VCaP (cell line): ENCODE measurements at regions not wholly inside any gene's neighbourhood (a gene's known extent, or its start where the extent isn't known, plus 50 kb on each side); places are given as distances from the start of the nearest gene placed in this dataset.

ENCODE experiments used
- H3K27ac ChIP-seq: fragments of 450-650 bp; 2 replicates; pipeline ENCODE4 v1.5.1; 2017
- TF ChIP-seq, protein P1 (sequence below): fragments of 450-650 bp; conservative IDR thresholded peaks from 2 replicates; pipeline ENCODE4 v1.5.1; 2017; ENCODE audit warnings: mild to moderate bottlenecking, moderate library complexity

DNA sequence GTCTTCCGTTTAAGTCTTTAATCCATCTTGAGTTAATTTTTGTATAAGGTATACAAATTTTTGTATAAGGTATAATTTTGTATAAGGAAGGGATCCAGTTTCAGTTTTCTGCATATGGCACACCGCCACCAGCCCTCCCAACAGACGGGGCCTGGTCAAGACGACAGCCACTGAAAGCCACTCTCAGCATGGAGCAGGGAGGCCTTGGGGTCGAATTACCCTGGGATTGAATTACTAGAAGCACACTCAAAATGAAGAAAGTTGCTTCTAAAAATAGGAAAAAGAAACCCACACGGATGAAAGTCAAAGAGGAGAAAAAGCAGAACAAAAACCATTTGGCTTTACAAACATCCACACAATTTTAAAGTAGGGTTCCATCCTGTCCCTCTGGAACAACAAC lies 586.2 kb upstream of the ADAMTS16 start:
- TF ChIP-seq, protein P1, sequence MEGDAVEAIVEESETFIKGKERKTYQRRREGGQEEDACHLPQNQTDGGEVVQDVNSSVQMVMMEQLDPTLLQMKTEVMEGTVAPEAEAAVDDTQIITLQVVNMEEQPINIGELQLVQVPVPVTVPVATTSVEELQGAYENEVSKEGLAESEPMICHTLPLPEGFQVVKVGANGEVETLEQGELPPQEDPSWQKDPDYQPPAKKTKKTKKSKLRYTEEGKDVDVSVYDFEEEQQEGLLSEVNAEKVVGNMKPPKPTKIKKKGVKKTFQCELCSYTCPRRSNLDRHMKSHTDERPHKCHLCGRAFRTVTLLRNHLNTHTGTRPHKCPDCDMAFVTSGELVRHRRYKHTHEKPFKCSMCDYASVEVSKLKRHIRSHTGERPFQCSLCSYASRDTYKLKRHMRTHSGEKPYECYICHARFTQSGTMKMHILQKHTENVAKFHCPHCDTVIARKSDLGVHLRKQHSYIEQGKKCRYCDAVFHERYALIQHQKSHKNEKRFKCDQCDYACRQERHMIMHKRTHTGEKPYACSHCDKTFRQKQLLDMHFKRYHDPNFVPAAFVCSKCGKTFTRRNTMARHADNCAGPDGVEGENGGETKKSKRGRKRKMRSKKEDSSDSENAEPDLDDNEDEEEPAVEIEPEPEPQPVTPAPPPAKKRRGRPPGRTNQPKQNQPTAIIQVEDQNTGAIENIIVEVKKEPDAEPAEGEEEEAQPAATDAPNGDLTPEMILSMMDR, result no peak
- H3K27ac ChIP-seq, result no peak overlapping the region

DNA sequence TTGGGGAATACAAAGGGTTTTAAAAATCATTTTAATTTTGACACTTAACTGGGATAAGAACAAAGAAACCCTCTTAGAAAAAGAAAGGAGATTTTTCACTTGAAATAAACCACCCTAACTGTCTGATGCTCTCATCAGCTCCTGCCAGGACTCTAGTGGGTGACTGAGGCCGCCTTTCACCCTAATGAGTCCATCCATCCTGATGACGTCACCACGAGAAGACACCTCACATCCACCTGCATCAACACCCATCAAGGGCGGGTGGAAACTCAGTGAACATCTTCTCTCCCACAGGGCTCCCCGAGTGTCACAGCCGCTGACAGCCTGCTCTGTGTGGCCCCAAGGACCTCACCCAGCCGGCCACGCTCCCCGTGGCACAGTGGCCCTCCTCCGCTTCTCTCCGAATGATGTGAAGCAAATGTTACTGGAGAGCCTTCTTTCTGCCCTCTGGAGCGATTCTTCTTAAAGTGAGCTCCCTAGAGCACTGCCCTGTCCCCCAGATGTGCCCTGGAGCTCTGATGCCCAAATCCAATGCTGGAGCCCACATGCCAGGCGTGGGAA lies 584.3 kb upstream of the ADAMTS16 start:
- H3K27ac ChIP-seq, result no peak overlapping the region
- TF ChIP-seq, protein P1, result no peak

DNA sequence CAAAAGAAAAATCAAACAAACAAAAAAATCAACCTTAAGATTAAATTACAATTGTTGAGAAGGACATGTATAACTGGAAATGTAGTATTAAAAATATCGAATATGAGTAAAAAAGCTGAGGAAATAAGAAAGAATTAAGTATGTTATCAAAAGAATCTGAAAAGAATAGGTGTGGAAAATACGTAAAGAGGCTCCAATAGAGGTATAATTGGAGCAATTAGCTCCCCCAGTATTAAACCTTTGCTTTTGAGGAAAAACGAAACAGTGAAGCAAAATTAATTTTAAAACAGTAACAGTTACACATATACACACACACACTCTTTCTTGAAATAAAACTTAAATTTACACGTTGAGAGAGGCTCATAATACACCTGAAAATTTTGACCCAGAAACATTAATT lies 578.7 kb upstream of the ADAMTS16 start:
- TF ChIP-seq, protein P1, result no peak
- no peak overlapping the region for H3K27ac ChIP-seq

DNA sequence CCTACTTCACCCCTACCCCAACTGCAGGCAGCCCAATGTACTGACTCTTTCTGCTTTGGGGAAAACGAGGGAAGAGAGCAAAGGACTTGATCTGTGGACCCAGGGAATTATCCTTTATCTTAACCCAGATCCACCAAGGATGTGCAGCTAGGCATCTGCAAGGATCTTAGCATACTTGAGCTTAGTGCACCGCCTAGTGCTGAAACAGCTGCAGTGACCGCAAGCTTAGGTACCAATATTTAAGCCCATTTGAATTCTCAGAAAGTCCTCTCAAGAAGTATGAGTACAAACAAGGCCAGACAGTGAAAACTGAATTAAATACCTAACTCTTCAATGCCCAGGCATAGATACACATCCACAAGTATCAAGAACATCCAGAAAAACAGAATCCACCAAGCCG lies 576.7 kb upstream of the ADAMTS16 start:
- TF ChIP-seq, protein P1, result peak; percentile 95
- no peak overlapping the region for H3K27ac ChIP-seq

DNA sequence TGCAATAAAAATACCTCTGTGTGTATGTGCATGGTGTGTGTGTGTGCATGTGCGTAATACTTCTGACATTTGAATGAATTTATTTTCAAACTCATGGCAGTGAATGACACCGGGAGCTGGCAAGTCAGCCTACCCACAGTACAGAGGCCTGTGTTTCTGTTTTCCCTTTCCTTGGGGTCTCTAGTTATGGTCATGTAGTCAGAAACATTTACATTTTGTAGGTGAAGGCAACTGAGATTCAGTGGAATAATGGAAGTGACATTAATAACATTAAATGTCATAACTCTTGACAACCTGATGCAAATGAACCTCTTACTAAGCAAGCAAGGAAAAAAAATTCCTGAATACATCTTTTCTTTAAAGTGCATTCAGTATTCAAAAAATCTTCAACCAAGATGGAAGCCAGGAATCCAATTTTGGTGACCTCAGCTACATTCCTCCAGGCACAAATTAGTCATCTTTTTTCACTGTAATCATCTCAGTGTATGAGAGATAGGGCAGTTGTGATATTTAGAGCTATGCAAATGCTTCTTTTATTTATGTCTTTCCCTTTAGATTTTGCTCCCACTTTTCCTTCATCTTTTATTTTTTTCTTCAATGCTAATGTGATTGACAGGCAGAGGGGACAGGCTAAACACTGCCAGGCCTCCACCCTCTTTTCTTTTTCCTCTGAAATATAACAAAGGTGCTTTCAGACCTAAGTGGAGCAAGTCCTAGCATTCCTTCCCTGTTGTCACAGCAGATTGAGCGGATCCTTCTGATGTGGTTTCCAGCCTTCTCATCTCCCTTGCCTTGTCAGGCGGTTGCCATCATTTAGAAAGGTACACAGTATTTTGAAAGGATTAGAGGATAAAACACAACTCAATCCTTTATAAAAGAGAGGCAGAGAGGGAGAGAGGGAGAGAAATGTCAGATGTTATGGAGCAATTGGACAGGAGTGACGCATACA lies 569.8 kb upstream of the ADAMTS16 start:
- H3K27ac ChIP-seq, result no peak overlapping the region
- TF ChIP-seq, protein P1, result no peak

DNA sequence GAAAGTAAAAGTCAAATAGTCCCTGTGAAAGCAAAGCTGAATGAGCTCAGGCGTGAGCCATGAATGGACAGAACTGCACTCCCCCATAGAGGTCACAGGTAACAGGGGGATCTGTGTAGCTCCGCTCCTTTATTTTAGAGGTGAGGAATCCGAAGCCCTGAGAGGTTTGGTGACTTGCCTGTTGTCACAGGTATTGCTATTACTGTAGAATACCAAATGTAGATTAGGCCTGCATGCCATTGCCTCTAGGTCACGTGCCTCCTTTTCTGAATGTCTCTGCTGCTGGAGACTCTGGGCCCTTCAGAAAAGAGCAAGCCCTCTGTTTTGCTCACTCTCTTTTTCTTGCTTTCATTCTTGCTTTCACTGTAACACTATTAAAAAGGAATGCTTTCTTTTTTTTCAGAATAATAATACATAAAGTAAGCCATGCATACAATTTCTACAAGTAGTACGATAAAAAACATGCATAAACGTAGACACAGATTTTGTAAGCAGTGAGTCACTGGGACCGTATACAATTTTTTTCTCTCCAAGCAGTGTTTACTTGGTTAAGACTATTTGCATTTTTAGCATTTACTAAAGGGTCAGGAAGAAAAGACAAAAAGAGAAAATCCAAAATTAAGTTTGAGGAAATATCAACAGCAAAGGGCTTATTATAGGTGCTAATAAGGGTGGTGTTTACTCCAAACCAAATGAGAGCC lies 568.7 kb upstream of the ADAMTS16 start:
- no peak overlapping the region for H3K27ac ChIP-seq
- TF ChIP-seq, protein P1, result no peak
